Brain microvascular endothelial cell (primary cell): ENCODE measurements at regions not wholly inside any gene's neighbourhood (a gene's known extent, or its start where the extent isn't known, plus 50 kb on each side); places are given as distances from the start of the nearest gene placed in this dataset.
"Not testable (repeated sequence)": the region's sequence is repeated elsewhere in the genome, so short reads cannot be mapped to it uniquely, and the experiment has no call there.

Experiments used
- DNase-seq: peaks from one replicate; pipeline ENCODE4 v3.0.0-alpha.2; 2020
- H3K27ac ChIP-seq: fragments of 250-450 bp; sonication (Bioruptor Pico); 2 replicates; pipeline ENCODE4 v1.5.1; 2020; ENCODE audit warnings: mild to moderate bottlenecking, moderate library complexity
- H3K27me3 ChIP-seq: fragments of 250-450 bp; sonication (Bioruptor Pico); replicated peaks from 2 replicates; pipeline ENCODE4 v1.5.1; 2020; ENCODE audit warnings: mild to moderate bottlenecking
- H3K36me3 ChIP-seq: fragments of 250-450 bp; sonication (Bioruptor Pico); replicated peaks from 2 replicates; pipeline ENCODE4 v1.5.1; 2020; ENCODE audit warnings: mild to moderate bottlenecking
- H3K4me3 ChIP-seq: 2 replicates; pipeline ENCODE4 v1.5.1; 2011; ENCODE audit warnings: low read depth, mild to moderate bottlenecking, control low read depth, low read length, moderate library complexity
- CTCF ChIP-seq: IDR thresholded peaks from 2 replicates; pipeline ENCODE4 v1.5.1; 2011; ENCODE audit warnings: low read depth, mild to moderate bottlenecking, moderate library complexity, low read length, control low read depth, inconsistent platforms; ENCODE audit errors: missing control alignments
- in situ Hi-C: cut with HindIII; loops from 2 replicates; pipeline ENCODE4 v1.10.0; 2017; ENCODE audit warnings: low sequenced_read_pairs, low pct_ligation_motif_present

DNA sequence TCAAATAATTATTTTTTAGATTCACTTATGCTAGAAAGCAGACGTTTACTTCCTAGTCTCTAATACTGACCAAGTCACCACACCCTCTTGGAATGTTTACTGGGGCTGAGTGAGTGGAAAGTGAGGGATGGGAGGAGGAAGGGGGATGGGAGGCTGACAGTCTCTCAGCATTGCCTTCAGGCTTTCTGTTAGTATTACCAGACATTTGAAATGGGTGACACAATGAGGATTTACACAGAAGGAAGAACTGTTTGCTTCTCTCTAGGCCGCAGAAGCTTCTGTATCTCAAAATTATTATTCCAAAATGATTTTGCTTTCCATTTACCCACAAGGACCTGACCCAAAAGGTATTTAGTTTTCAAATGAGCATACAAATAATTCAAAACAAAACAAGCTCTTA, 232.8 kb upstream of the ZNF608 start:
- H3K27ac ChIP-seq: no peak overlapping the region
- TF ChIP-seq CTCF: no peak
- H3K27me3 ChIP-seq: no peaks in the 10 kb centered on the region
- H3K36me3 ChIP-seq: no peaks in the 10 kb centered on the region
- DNase-seq: no peak
- in situ Hi-C loops: no loop called here
- no peak overlapping the region for H3K4me3 ChIP-seq

- no peak for TF ChIP-seq CTCF
- no peak for DNase-seq
- H3K4me3 ChIP-seq: no peak overlapping the region
- H3K36me3 ChIP-seq: no peaks in the 10 kb centered on the region
- no peaks in the 10 kb centered on the region for H3K27me3 ChIP-seq
- in situ Hi-C loops: no loop called here
- H3K27ac ChIP-seq: no peak overlapping the region
These were observed 233.9 kb upstream of the ZNF608 start for GRCh38 chr5:124980163-124980941.

DNA sequence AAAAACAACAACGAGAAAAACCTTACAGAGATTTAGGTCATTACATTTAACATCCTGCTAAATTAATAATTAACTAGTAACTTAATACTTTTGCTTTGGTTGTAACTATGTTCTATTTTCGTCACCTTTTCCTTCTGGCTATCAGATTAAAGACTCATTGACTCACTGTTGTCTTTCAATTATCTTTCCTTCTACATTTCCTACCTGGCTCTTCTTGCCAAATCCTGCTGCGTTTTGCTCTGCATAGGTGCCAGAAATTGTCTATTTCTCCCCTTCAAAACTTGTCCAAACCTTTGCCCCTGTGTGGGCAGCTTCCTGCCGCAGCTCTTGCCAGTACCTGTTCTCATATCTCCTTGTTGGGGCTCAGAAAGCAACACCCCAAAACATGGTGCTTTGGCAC, 235.5 kb upstream of the ZNF608 start:
- TF ChIP-seq CTCF: no peak
- DNase-seq: no peak
- Histone ChIP-seq H3K27ac (no peak overlapping the region), H3K36me3 (no peaks in the 10 kb centered on the region), H3K4me3 (no peak overlapping the region), H3K27me3 (no peaks in the 10 kb centered on the region)
- in situ Hi-C loops: no loop called here

- Histone ChIP-seq H3K36me3 (no peaks in the 10 kb centered on the region), H3K4me3 (no peak overlapping the region), H3K27me3 (no peaks in the 10 kb centered on the region), H3K27ac (no peak overlapping the region)
- no peak for DNase-seq
- in situ Hi-C loops: no loop called here
- no peak for TF ChIP-seq CTCF
These were observed 239.7 kb upstream of the ZNF608 start for GRCh38 chr5:124986170-124986569.

DNA sequence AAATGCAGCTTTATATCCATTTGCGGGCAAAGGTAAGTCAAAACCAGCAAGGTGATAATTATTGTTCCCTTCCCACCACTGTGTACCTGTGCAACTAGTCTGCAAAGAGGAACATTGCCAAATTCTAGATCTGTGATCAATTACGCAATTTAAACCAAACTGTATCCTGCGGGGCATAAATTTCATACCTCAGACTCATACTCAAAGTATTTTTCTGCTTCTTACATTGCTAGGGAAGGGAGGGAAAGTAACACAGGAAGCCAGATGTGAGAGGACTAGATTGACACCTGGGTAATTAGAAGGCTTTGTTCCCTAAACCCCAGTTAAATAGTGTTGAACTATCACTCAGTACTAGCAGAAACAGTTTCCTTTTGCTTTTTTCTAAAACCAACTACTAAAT, 240.2 kb upstream of the ZNF608 start:
- H3K4me3 ChIP-seq: no peak overlapping the region
- no peak for DNase-seq
- no peaks in the 10 kb centered on the region for H3K36me3 ChIP-seq
- no peaks in the 10 kb centered on the region for H3K27me3 ChIP-seq
- no peak overlapping the region for H3K27ac ChIP-seq
- no peak for TF ChIP-seq CTCF
- in situ Hi-C loops: no loop called here

GRCh38 chr5:124987786-124988185, 241.3 kb upstream of the ZNF608 start:
- H3K4me3 ChIP-seq, in situ Hi-C loops, DNase-seq, H3K36me3 ChIP-seq, H3K27ac ChIP-seq, H3K27me3 ChIP-seq: not testable (repeated sequence)
